ENCODE measurements at regions not wholly inside any gene's neighbourhood (a gene's known extent, or its start where the extent isn't known, plus 50 kb on each side); places are given as distances from the start of the nearest gene placed in this dataset.

GRCh38 chr1:230517786-230518185 is 91.7 kb upstream of the PGBD5 start:
- intact Hi-C loops (cut with DNase I), result no loop called here
- DNase-seq, result peak in 5 of 10 donors; percentile 33 to 88 (median 37)

GRCh38 chr1:230517326-230517725 is 91.2 kb upstream of the PGBD5 start:
- intact Hi-C loops (cut with DNase I), result no loop called here
- no peak for DNase-seq

GRCh38 chr1:230516889-230517288 is 90.8 kb upstream of the PGBD5 start:
- DNase-seq, result no peak
- intact Hi-C loops (cut with DNase I), result no loop called here

- intact Hi-C loops (cut with DNase I), result no loop called here
- DNase-seq, result no peak
Measured at GRCh38 chr1:230515451-230516145, 89.5 kb upstream of the PGBD5 start.

- intact Hi-C loops (cut with DNase I), result no loop called here
- DNase-seq, result no peak
Measured at GRCh38 chr1:230510496-230510895, 84.4 kb upstream of the PGBD5 start.

GRCh38 chr1:230509281-230509977 is 83.3 kb upstream of the PGBD5 start:
- intact Hi-C loops (cut with DNase I), result no loop called here
- no peak for DNase-seq

- peak; percentile 27 to 94 (median 60) for DNase-seq
- intact Hi-C loops (cut with DNase I), result no loop called here
Measured at GRCh38 chr1:230507666-230508402, 81.7 kb upstream of the PGBD5 start.

- no peak for DNase-seq
- intact Hi-C loops (cut with DNase I), result no loop called here
Measured at GRCh38 chr1:230507236-230507635, 81.1 kb upstream of the PGBD5 start.

- DNase-seq, result no peak
- intact Hi-C loops (cut with DNase I), result no loop called here
Measured at GRCh38 chr1:230506451-230506850, 80.3 kb upstream of the PGBD5 start.

- intact Hi-C loops (cut with DNase I), result no loop called here
- no peak for DNase-seq
Measured at GRCh38 chr1:230504310-230504709, 78.2 kb upstream of the PGBD5 start.

GRCh38 chr1:230503726-230504125 is 77.6 kb upstream of the PGBD5 start:
- intact Hi-C loops (cut with DNase I), result no loop called here
- DNase-seq, result no peak

GRCh38 chr1:230502996-230503395 is 76.9 kb upstream of the PGBD5 start:
- intact Hi-C loops (cut with DNase I), result no loop called here
- no peak for DNase-seq

- DNase-seq, result no peak
- intact Hi-C loops (cut with DNase I), result no loop called here
Measured at GRCh38 chr1:230502306-230502705, 76.2 kb upstream of the PGBD5 start.

- DNase-seq, result no peak
- intact Hi-C loops (cut with DNase I), result no loop called here
Measured at GRCh38 chr1:230501849-230502248, 75.7 kb upstream of the PGBD5 start.

- intact Hi-C loops (cut with DNase I), result no loop called here
- no peak for DNase-seq
Measured at GRCh38 chr1:230501242-230501641, 75.1 kb upstream of the PGBD5 start.

GRCh38 chr1:230500063-230500462 is 73.9 kb upstream of the PGBD5 start:
- intact Hi-C loops (cut with DNase I), result no loop called here
- no peak for DNase-seq

- intact Hi-C loops (cut with DNase I), result no loop called here
- no peak for DNase-seq
Measured at GRCh38 chr1:230499496-230499895, 73.4 kb upstream of the PGBD5 start.

- intact Hi-C loops (cut with DNase I), result no loop called here
- no peak for DNase-seq
Measured at GRCh38 chr1:230498704-230499103, 72.6 kb upstream of the PGBD5 start.

- intact Hi-C loops (cut with DNase I), result no loop called here
- DNase-seq, result no peak
Measured at GRCh38 chr1:230496451-230496850, 70.3 kb upstream of the PGBD5 start.

GRCh38 chr1:230495891-230496385 is 69.8 kb upstream of the PGBD5 start:
- peak in 6 of 10 donors; percentile 21 to 82 (median 38) for DNase-seq
- intact Hi-C loops (cut with DNase I), result no loop called here

GRCh38 chr1:230495076-230495475 is 68.9 kb upstream of the PGBD5 start:
- peak in 1 of 10 donors; percentile 21 for DNase-seq
- intact Hi-C loops (cut with DNase I), result no loop called here
